ENCODE measurements at regions not wholly inside any gene's neighbourhood (a gene's known extent, or its start where the extent isn't known, plus 50 kb on each side); places are given as distances from the start of the nearest gene placed in this dataset.

- no peak for TF ChIP-seq POLR2A (IDR thresholded peaks at IDR 0.05; ENCODE audit: low read depth, low read length)
- TF ChIP-seq POLR2AphosphoS5 (IDR thresholded peaks at IDR 0.05; ENCODE audit: low read depth, low read length), result no peak
- no peak for TF ChIP-seq TAF1 (IDR thresholded peaks at IDR 0.05; ENCODE audit: borderline replicate concordance, low read depth, low read length)
Measured at GRCh38 chr1:242692988-242693387, 168.5 kb upstream of the PLD5 start.
